Astrocyte (in vitro differentiated cells and primary cell): ENCODE measurements at regions not wholly inside any gene's neighbourhood (a gene's known extent, or its start where the extent isn't known, plus 50 kb on each side); places are given as distances from the start of the nearest gene placed in this dataset.

ENCODE experiments used
- EZH2 ChIP-seq: IDR thresholded peaks from 2 replicates; pipeline ENCODE4 v1.6.1; 2012; ENCODE audit warnings: mild to moderate bottlenecking, low read length, inconsistent platforms; ENCODE audit not compliant: insufficient read depth
- TF ChIP-seq, protein P1 (sequence below): IDR thresholded peaks from 2 replicates; pipeline ENCODE4 v1.5.1; 2011; ENCODE audit warnings: low read depth, mild to moderate bottlenecking, inconsistent platforms, low read length, moderate library complexity; ENCODE audit not compliant: insufficient read depth

GRCh38 chr9:90458485-90458884 is 184.1 kb downstream of the DIRAS2 start:
- TF ChIP-seq, protein P1, sequence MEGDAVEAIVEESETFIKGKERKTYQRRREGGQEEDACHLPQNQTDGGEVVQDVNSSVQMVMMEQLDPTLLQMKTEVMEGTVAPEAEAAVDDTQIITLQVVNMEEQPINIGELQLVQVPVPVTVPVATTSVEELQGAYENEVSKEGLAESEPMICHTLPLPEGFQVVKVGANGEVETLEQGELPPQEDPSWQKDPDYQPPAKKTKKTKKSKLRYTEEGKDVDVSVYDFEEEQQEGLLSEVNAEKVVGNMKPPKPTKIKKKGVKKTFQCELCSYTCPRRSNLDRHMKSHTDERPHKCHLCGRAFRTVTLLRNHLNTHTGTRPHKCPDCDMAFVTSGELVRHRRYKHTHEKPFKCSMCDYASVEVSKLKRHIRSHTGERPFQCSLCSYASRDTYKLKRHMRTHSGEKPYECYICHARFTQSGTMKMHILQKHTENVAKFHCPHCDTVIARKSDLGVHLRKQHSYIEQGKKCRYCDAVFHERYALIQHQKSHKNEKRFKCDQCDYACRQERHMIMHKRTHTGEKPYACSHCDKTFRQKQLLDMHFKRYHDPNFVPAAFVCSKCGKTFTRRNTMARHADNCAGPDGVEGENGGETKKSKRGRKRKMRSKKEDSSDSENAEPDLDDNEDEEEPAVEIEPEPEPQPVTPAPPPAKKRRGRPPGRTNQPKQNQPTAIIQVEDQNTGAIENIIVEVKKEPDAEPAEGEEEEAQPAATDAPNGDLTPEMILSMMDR, result no peak
- no peak for TF ChIP-seq EZH2
